MM.1S (cell line): ENCODE measurements at regions not wholly inside any gene's neighbourhood (a gene's known extent, or its start where the extent isn't known, plus 50 kb on each side); places are given as distances from the start of the nearest gene placed in this dataset.

Experiments
- DNase-seq: peaks from one replicate; pipeline ENCODE4 v3.0.0-alpha.2; 2015
- H2AFZ ChIP-seq: fragments of 300-600 bp; sonication (generic); 2 replicates; pipeline ENCODE4 v1.6.0; 2016; ENCODE audit warnings: antibody characterized with exemption, low read length
- H3F3A ChIP-seq: fragments of 300-600 bp; sonication (generic); 2 replicates; pipeline ENCODE4 v1.6.1; 2016; ENCODE audit warnings: mild to moderate bottlenecking, antibody characterized with exemption, low read length, moderate library complexity, mixed read lengths; ENCODE audit not compliant: insufficient read depth
- H3K27ac ChIP-seq: fragments of 300-600 bp; sonication (generic); 2 replicates; pipeline ENCODE4 v1.5.1; 2016; ENCODE audit warnings: mild to moderate bottlenecking, low read length
- H3K27me3 ChIP-seq: fragments of 300-600 bp; sonication (generic); replicated peaks from 2 replicates; pipeline ENCODE4 v1.6.0; 2016; ENCODE audit warnings: low read length; ENCODE audit not compliant: insufficient read depth
- H3K36me3 ChIP-seq: fragments of 300-600 bp; sonication (generic); replicated peaks from 2 replicates; pipeline ENCODE4 v1.6.1; 2016; ENCODE audit warnings: mild to moderate bottlenecking, low read length, mixed read lengths; ENCODE audit not compliant: insufficient read depth
- H3K4me1 ChIP-seq: fragments of 300-600 bp; sonication (generic); 2 replicates; pipeline ENCODE4 v1.6.1; 2016; ENCODE audit warnings: low read length, mixed read lengths
- H3K4me2 ChIP-seq: fragments of 300-600 bp; sonication (generic); 2 replicates; pipeline ENCODE4 v1.6.0; 2016; ENCODE audit warnings: low read depth, low read length
- H3K4me3 ChIP-seq: fragments of 300-600 bp; sonication (generic); 2 replicates; pipeline ENCODE4 v1.5.1; 2016; ENCODE audit warnings: low read length, mixed read lengths
- H3K79me2 ChIP-seq: fragments of 300-600 bp; sonication (generic); 2 replicates; pipeline ENCODE4 v1.6.1; 2016; ENCODE audit warnings: mixed run types, low read length, mixed read lengths
- H3K9ac ChIP-seq: fragments of 300-600 bp; sonication (generic); 2 replicates; pipeline ENCODE4 v1.6.1; 2016; ENCODE audit warnings: low read length, mixed read lengths
- H3K9me2 ChIP-seq: fragments of 300-600 bp; sonication (generic); replicated peaks from 2 replicates; pipeline ENCODE4 v1.6.1; 2016; ENCODE audit warnings: mild to moderate bottlenecking, low read length, mixed read lengths; ENCODE audit not compliant: insufficient read depth
- H3K9me3 ChIP-seq: fragments of 300-600 bp; sonication (generic); replicated peaks from 2 replicates; pipeline ENCODE4 v1.6.1; 2016; ENCODE audit warnings: mild to moderate bottlenecking, low read length, mixed read lengths; ENCODE audit not compliant: insufficient read depth
- H4K20me1 ChIP-seq: fragments of 300-600 bp; sonication (generic); 2 replicates; pipeline ENCODE4 v1.6.1; 2016; ENCODE audit warnings: mild to moderate bottlenecking, low read length, moderate library complexity, mixed read lengths; ENCODE audit not compliant: insufficient read depth
- CTCF ChIP-seq: fragments of 300-600 bp; sonication (generic); IDR thresholded peaks from 2 replicates; pipeline ENCODE4 v1.5.1; 2016; ENCODE audit warnings: antibody characterized with exemption, low read length, mixed read lengths
- EZH2 ChIP-seq: fragments of 300-600 bp; sonication (generic); optimal IDR thresholded peaks from 2 replicates; pipeline ENCODE3; 2017; ENCODE audit warnings: low read depth, mild to moderate bottlenecking, antibody characterized with exemption, low read length, mixed read lengths
- EZH2phosphoT487 ChIP-seq: fragments of 300-600 bp; sonication (generic); IDR thresholded peaks from 2 replicates; pipeline ENCODE4 v1.6.1; 2018; ENCODE audit warnings: antibody characterized with exemption, low read length

GRCh38 chr13:106998664-106999063, 430.7 kb upstream of the ARGLU1 start:
- no peaks in the 10 kb centered on the region for H3K79me2 ChIP-seq
- no peak overlapping the region for H3K4me2 ChIP-seq
- H3F3A ChIP-seq, result no peaks in the 10 kb centered on the region
- H3K27ac ChIP-seq, result no peak overlapping the region
- H3K9me2 ChIP-seq, result no peaks in the 10 kb centered on the region
- no peak overlapping the region for H3K9ac ChIP-seq
- H3K27me3 ChIP-seq, result no peaks in the 10 kb centered on the region
- no peak for DNase-seq
- H2AFZ ChIP-seq, result no peak overlapping the region
- no peak overlapping the region for H3K4me3 ChIP-seq
- no peaks in the 10 kb centered on the region for H3K4me1 ChIP-seq
- no peaks in the 10 kb centered on the region for H4K20me1 ChIP-seq
- TF ChIP-seq EZH2phosphoT487 (no peak), EZH2 (no peak), CTCF (no peak)
- H3K36me3 ChIP-seq, result no peaks in the 10 kb centered on the region
- no peaks in the 10 kb centered on the region for H3K9me3 ChIP-seq

GRCh38 chr13:106997696-106998095, 429.8 kb upstream of the ARGLU1 start:
- Histone ChIP-seq H3K4me1 (no peaks in the 10 kb centered on the region), H3K9me2 (no peaks in the 10 kb centered on the region), H2AFZ (no peak overlapping the region), H3K79me2 (no peaks in the 10 kb centered on the region), H3K9me3 (no peaks in the 10 kb centered on the region), H3K27me3 (no peaks in the 10 kb centered on the region), H3K9ac (no peak overlapping the region), H3K36me3 (no peaks in the 10 kb centered on the region), H3K4me3 (no peak overlapping the region), H3K4me2 (no peak overlapping the region), H3K27ac (no peak overlapping the region), H3F3A (no peaks in the 10 kb centered on the region), H4K20me1 (no peaks in the 10 kb centered on the region)
- TF ChIP-seq EZH2phosphoT487 (no peak), EZH2 (no peak), CTCF (no peak)
- no peak for DNase-seq

GRCh38 chr13:106996867-106997618, 429.1 kb upstream of the ARGLU1 start:
- TF ChIP-seq EZH2phosphoT487 (no peak), CTCF (no peak), EZH2 (no peak)
- H3K9me2 ChIP-seq, result no peaks in the 10 kb centered on the region
- no peaks in the 10 kb centered on the region for H3K4me1 ChIP-seq
- no peaks in the 10 kb centered on the region for H3K36me3 ChIP-seq
- no peaks in the 10 kb centered on the region for H3F3A ChIP-seq
- H3K4me3 ChIP-seq, result no peak overlapping the region
- no peaks in the 10 kb centered on the region for H4K20me1 ChIP-seq
- H3K79me2 ChIP-seq, result no peaks in the 10 kb centered on the region
- H3K27me3 ChIP-seq, result no peaks in the 10 kb centered on the region
- no peak overlapping the region for H2AFZ ChIP-seq
- no peaks in the 10 kb centered on the region for H3K9me3 ChIP-seq
- no peak overlapping the region for H3K4me2 ChIP-seq
- no peak overlapping the region for H3K27ac ChIP-seq
- H3K9ac ChIP-seq, result no peak overlapping the region
- no peak for DNase-seq
